IMR-90 (cell line): ENCODE measurements at regions not wholly inside any gene's neighbourhood (a gene's known extent, or its start where the extent isn't known, plus 50 kb on each side); places are given as distances from the start of the nearest gene placed in this dataset.

Experiments used
- ATAC-seq: fragments of 200-7000 bp; cut with Tn5 transposase; 2 replicates; pipeline ENCODE4 v1.9.1; 2020; ENCODE audit warnings: low read depth, mild to moderate bottlenecking, moderate library complexity
- BruUV-seq: library from RNA; stranded (reverse); fragments of 400-500 nt; replicated peaks from 2 replicates; lab custom pipeline; 2021; lab: Mats Ljungman, UMichigan
- CTCF ChIA-PET: fragments of 300-600 bp; formaldehyde crosslinking; extraction: SDS; loops from one replicate; lab custom pipeline; 2021; ENCODE audit warnings: antibody characterized with exemption; lab: Yijun Ruan, JAX
- POLR2A ChIA-PET: fragments of 300-600 bp; sonication (Branson Sonifier 250); formaldehyde crosslinking; loops from one replicate; lab custom pipeline; 2022; ENCODE audit warnings: antibody characterized with exemption; ENCODE audit not compliant: unreplicated experiment; lab: Charles Lee
- DNase-seq: peaks from one replicate; pipeline ENCODE4 v3.0.0; 2013
- H2AFZ ChIP-seq: replicated peaks from 2 replicates; pipeline ENCODE3; 2013; ENCODE audit warnings: low read length, mild to moderate bottlenecking; ENCODE audit not compliant: poor library complexity
- H2AK5ac ChIP-seq: 2 replicates; pipeline ENCODE4 v1.6.1; 2013; ENCODE audit warnings: low read depth, low read length, inconsistent platforms
- H2AK9ac ChIP-seq: replicated peaks from 2 replicates; pipeline ENCODE3; 2013; ENCODE audit warnings: mild to moderate bottlenecking, low read depth, low read length, moderate library complexity; ENCODE audit not compliant: poor library complexity
- H2BK120ac ChIP-seq: 2 replicates; pipeline ENCODE4 v1.6.1; 2013; ENCODE audit warnings: low read depth, low read length, inconsistent platforms
- H2BK15ac ChIP-seq: 3 replicates; pipeline ENCODE4 v1.6.1; 2013; ENCODE audit warnings: low read depth, low read length, inconsistent platforms
- H2BK20ac ChIP-seq: 2 replicates; pipeline ENCODE4 v1.6.1; 2013; ENCODE audit warnings: low read depth, mild to moderate bottlenecking, inconsistent platforms, low read length, moderate library complexity
- H2BK5ac ChIP-seq: 2 replicates; pipeline ENCODE4 v1.6.1; 2013; ENCODE audit warnings: mild to moderate bottlenecking, low read depth, low read length, inconsistent platforms; ENCODE audit not compliant: poor library complexity, severe bottlenecking
- H3K14ac ChIP-seq: replicated peaks from 2 replicates; pipeline ENCODE4 v1.6.1; 2013; ENCODE audit warnings: low read depth, low read length, inconsistent platforms
- H3K18ac ChIP-seq: 2 replicates; pipeline ENCODE4 v1.6.1; 2013; ENCODE audit warnings: low read depth, low read length, control low read depth
- H3K23ac ChIP-seq: 2 replicates; pipeline ENCODE4 v1.6.1; 2013; ENCODE audit warnings: low read depth, low read length, inconsistent platforms
- H3K27ac ChIP-seq: 2 replicates; pipeline ENCODE4 v1.5.1; 2013; ENCODE audit warnings: mild to moderate bottlenecking, control low read depth, low read length; ENCODE audit not compliant: insufficient read depth
- H3K27me3 ChIP-seq: 2 replicates; pipeline ENCODE4 v1.6.1; 2013; ENCODE audit warnings: low read length; ENCODE audit not compliant: control insufficient read depth, insufficient read depth
- H3K36me3 ChIP-seq: 2 replicates; pipeline ENCODE4 v1.6.1; 2013; ENCODE audit warnings: low read length, mixed read lengths; ENCODE audit not compliant: control insufficient read depth, insufficient read depth
- H3K4ac ChIP-seq: 2 replicates; pipeline ENCODE4 v1.6.1; 2013; ENCODE audit warnings: low read depth, low read length, inconsistent platforms
- H3K4me1 ChIP-seq: 2 replicates; pipeline ENCODE4 v1.6.1; 2013; ENCODE audit warnings: low read length, mixed read lengths; ENCODE audit not compliant: control insufficient read depth, insufficient read depth
- H3K4me2 ChIP-seq: 2 replicates; pipeline ENCODE4 v1.6.1; 2013; ENCODE audit warnings: low read depth, mild to moderate bottlenecking, control low read depth, low read length, moderate library complexity
- H3K4me3 ChIP-seq: 2 replicates; pipeline ENCODE4 v1.5.1; 2013; ENCODE audit warnings: low read depth, mild to moderate bottlenecking, control low read depth, low read length, moderate library complexity; ENCODE audit not compliant: insufficient read depth
- H3K56ac ChIP-seq: 2 replicates; pipeline ENCODE4 v1.6.1; 2013; ENCODE audit warnings: low read length, inconsistent platforms; ENCODE audit not compliant: insufficient read depth; ENCODE audit errors: extremely low read depth
- H3K79me1 ChIP-seq, 2 experiments: 2 replicates each; pipeline ENCODE4 v1.6.1; 2013; ENCODE audit warnings: low read length in 2 of 2, inconsistent platforms in 1 of 2, low read depth in 1 of 2
- H3K9ac ChIP-seq: 2 replicates; pipeline ENCODE4 v1.6.1; 2013; ENCODE audit warnings: low read depth, low read length, control low read depth
- H3K9me1 ChIP-seq: 2 replicates; pipeline ENCODE4 v1.6.1; 2013; ENCODE audit warnings: low read length, inconsistent platforms; ENCODE audit not compliant: insufficient read depth
- H3K9me3 ChIP-seq: 2 replicates; pipeline ENCODE4 v1.6.1; 2013; ENCODE audit warnings: low read length; ENCODE audit not compliant: control insufficient read depth, insufficient read depth
- H4K20me1 ChIP-seq: 2 replicates; pipeline ENCODE4 v1.6.1; 2013; ENCODE audit warnings: low read length, inconsistent platforms; ENCODE audit not compliant: insufficient read depth
- H4K5ac ChIP-seq: 2 replicates; pipeline ENCODE4 v1.6.1; 2013; ENCODE audit warnings: mild to moderate bottlenecking, low read depth, low read length, control low read depth
- H4K8ac ChIP-seq, 2 experiments: 2 replicates each; pipeline ENCODE4 v1.6.1; 2013; ENCODE audit warnings: low read depth in 2 of 2, low read length in 2 of 2, control low read depth in 1 of 2, inconsistent platforms in 1 of 2
- H4K91ac ChIP-seq: 2 replicates; pipeline ENCODE4 v1.6.1; 2013; ENCODE audit warnings: low read depth, low read length, inconsistent platforms; ENCODE audit not compliant: insufficient read depth
- BHLHE40 ChIP-seq: fragments of 150-350 bp; IDR thresholded peaks from 2 replicates; pipeline ENCODE4 v1.6.1; 2016; ENCODE audit warnings: mild to moderate bottlenecking, low read depth, low read length
- MXI1 ChIP-seq: IDR thresholded peaks from 2 replicates; pipeline ENCODE4 v1.6.1; 2012; ENCODE audit warnings: low read depth, mild to moderate bottlenecking, low read length, moderate library complexity, borderline replicate concordance
- NFE2L2 ChIP-seq: fragments of 150-350 bp; IDR thresholded peaks from 2 replicates; pipeline ENCODE4 v1.6.1; 2016; ENCODE audit warnings: low read depth, mild to moderate bottlenecking, low read length
- RAD21 ChIP-seq: IDR thresholded peaks from 2 replicates; pipeline ENCODE4 v1.6.1; 2012; ENCODE audit warnings: low read length, improper control_type of control experiment
- SMC3 ChIP-seq: fragments of 150-350 bp; IDR thresholded peaks from 2 replicates; pipeline ENCODE4 v1.6.1; 2016; ENCODE audit warnings: low read depth, mild to moderate bottlenecking, antibody characterized with exemption, low read length, moderate library complexity
- WGBS, 2 experiments: methylation state at CpG; one replicate each; pipeline versions ENCODE4 v1.1.5 to v1.1.7; 2013; ENCODE audit warnings: missing lambda C conversion rate in 2 of 2; ENCODE audit not compliant: insufficient read length in 1 of 2; ENCODE audit errors: extremely low coverage in 2 of 2; 5-methylcytosine and 5-hydroxymethylcytosine counted together
- dilution Hi-C: fragments of 300-500 bp; cut with HindIII; formaldehyde crosslinking; loops from one replicate; pipeline ENCODE4 v1.14.3; 2018; ENCODE audit warnings: low sequenced_read_pairs; ENCODE audit not compliant: unreplicated experiment
- in situ Hi-C: fragments of 300-500 bp; cut with MboI; formaldehyde crosslinking; loops from 3 replicates; pipeline ENCODE4 v1.14.3; 2019; ENCODE audit warnings: low sequenced_read_pairs, inconsistent platforms, mixed read lengths
- intact Hi-C: fragments of 100-400 bp; cut with micrococcal nuclease; formaldehyde crosslinking; loops from 2 replicates; pipeline ENCODE4 v1.10.0; 2022
- TF ChIP-seq, protein P1 (sequence below): fragments of 150-350 bp; IDR thresholded peaks from 2 replicates; pipeline ENCODE4 v1.6.1; 2016; ENCODE audit warnings: low read depth, mild to moderate bottlenecking, low read length, moderate library complexity, borderline replicate concordance

DNA sequence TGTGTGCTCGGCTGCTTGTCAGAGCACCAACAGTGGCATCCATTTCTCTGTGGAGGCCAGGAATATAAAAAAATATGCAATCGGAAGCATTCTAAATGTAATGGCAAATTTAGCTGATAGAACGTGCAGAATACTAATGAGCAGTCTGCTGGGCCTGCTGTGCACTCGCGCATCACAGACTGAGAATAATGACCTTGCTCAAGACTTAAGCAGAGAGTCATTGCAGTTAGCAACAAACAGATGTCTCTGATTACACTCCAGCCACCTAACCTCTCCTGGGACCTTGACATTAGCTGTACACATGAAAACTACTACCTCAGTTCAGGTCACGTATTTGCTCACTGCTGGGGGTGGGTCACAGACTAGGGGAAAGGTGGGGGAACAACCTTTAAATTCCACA lies 269.2 kb upstream of the DAAM1 start:
- H3K4me2 ChIP-seq = no peak overlapping the region
- peak overlapping the region; percentile 1 for H2AFZ ChIP-seq
- H3K14ac ChIP-seq = peak overlapping the region; percentile 79; the same call in 1 of the 2 replicates
- no peak overlapping the region for H4K8ac ChIP-seq
- no CpG with 5 or more reads among the region's 6 CpGs for WGBS, 2 experiments
- no peak overlapping the region for H2AK5ac ChIP-seq
- H3K9me1 ChIP-seq = peaks cover 4% of the 10 kb centered on the region; the same call in 1 of the 2 replicates
- BruUV-seq = no TSS peak
- no peaks in the 10 kb centered on the region; the same call in 1 of the 2 replicates for H3K27me3 ChIP-seq
- H4K91ac ChIP-seq = no peak overlapping the region
- H3K9me3 ChIP-seq = no peaks in the 10 kb centered on the region
- no peak overlapping the region for H3K27ac ChIP-seq
- no peaks in the 10 kb centered on the region for H4K20me1 ChIP-seq
- DNase-seq = peak; percentile 31
- no peak for ATAC-seq
- H2BK15ac ChIP-seq = no peak overlapping the region
- H3K9ac ChIP-seq = no peak overlapping the region
- no peak overlapping the region for H4K5ac ChIP-seq
- H3K56ac ChIP-seq = no peak overlapping the region
- no peak for TF ChIP-seq MXI1
- no peak for TF ChIP-seq BHLHE40
- no peak for TF ChIP-seq RAD21
- no peak for TF ChIP-seq NFE2L2
- TF ChIP-seq SMC3 = no peak
- TF ChIP-seq, protein P1, sequence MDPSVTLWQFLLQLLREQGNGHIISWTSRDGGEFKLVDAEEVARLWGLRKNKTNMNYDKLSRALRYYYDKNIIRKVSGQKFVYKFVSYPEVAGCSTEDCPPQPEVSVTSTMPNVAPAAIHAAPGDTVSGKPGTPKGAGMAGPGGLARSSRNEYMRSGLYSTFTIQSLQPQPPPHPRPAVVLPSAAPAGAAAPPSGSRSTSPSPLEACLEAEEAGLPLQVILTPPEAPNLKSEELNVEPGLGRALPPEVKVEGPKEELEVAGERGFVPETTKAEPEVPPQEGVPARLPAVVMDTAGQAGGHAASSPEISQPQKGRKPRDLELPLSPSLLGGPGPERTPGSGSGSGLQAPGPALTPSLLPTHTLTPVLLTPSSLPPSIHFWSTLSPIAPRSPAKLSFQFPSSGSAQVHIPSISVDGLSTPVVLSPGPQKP = no peak
- H3K4me3 ChIP-seq = no peak overlapping the region
- in situ Hi-C loops = no loop called here
- dilution Hi-C loops = no loop called here
- H3K23ac ChIP-seq = 0 out of 2 replicates have a peak overlapping the region, but pooled peaks have one; percentile 15
- H3K36me3 ChIP-seq = no peaks in the 10 kb centered on the region
- H3K18ac ChIP-seq = no peak overlapping the region
- H2BK120ac ChIP-seq = no peak overlapping the region; the same call in 1 of the 2 replicates
- intact Hi-C loops = no loop called here
- peaks cover 3% of the 10 kb centered on the region for H3K4me1 ChIP-seq
- POLR2A ChIA-PET = no interaction called here
- no peaks in the 10 kb centered on the region for H3K79me1 ChIP-seq
- H2BK5ac ChIP-seq = no peak overlapping the region
- CTCF ChIA-PET = no interaction called here
- no peak overlapping the region for H2AK9ac ChIP-seq
- no peak overlapping the region for H2BK20ac ChIP-seq
- peak overlapping the region; percentile 31; the same call in 1 of the 2 replicates for H3K4ac ChIP-seq
